ENCODE measurements at regions not wholly inside any gene's neighbourhood (a gene's known extent, or its start where the extent isn't known, plus 50 kb on each side); places are given as distances from the start of the nearest gene placed in this dataset.

- in situ Hi-C loops (cut with HindIII; ENCODE audit: low sequenced_read_pairs): no loop called here
- H3K4me3 ChIP-seq (ENCODE audit: low read depth, low read length): no peak overlapping the region
- TF ChIP-seq CTCF (IDR thresholded peaks at IDR 0.05; ENCODE audit: low read depth, low read length, missing control alignments): no peak
- DNase-seq (ENCODE audit: low read depth): no peak
Observed at GRCh38 chr3:113117511-113118234, 93.7 kb upstream of the BOC start.

GRCh38 chr3:113118336-113118735, 93.0 kb upstream of the BOC start:
- in situ Hi-C loops (cut with HindIII; ENCODE audit: low sequenced_read_pairs): no loop called here
- no peak for TF ChIP-seq CTCF (IDR thresholded peaks at IDR 0.05; ENCODE audit: low read depth, low read length, missing control alignments)
- H3K4me3 ChIP-seq (ENCODE audit: low read depth, low read length): no peak overlapping the region
- no peak for DNase-seq (ENCODE audit: low read depth)

DNA sequence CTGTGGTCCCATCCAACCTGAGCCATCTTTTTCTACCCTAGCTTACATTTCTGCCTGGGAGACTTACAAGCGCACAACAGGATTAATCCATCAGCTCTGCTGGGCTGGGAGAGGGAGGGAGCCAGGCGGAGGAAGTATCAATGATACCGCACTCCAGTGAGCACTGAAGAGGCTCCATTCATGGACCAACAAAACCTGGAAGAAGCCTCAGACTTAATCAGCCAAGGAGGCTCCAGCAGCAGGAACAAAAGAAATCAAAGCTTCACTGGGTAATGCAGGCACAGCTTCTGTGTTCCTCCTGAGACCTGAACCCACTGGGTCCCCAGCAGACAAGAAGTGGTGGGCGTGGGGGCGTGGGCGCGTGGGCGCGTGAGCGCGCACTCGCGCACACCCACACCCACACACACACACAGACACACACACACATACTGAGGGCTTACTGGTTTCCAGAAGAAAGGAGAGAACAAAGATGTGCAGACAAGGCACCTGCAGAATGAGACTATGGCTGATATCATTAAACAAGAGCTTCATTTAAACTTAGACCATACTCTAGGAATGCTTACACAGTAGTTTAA, 87.0 kb upstream of the BOC start:
- TF ChIP-seq CTCF (IDR thresholded peaks at IDR 0.05; ENCODE audit: low read depth, low read length, missing control alignments): no peak
- DNase-seq (ENCODE audit: low read depth): no peak
- in situ Hi-C loops (cut with HindIII; ENCODE audit: low sequenced_read_pairs): no loop called here
- no peak overlapping the region for H3K4me3 ChIP-seq (ENCODE audit: low read depth, low read length)

- no peak for DNase-seq (ENCODE audit: low read depth)
- H3K4me3 ChIP-seq (ENCODE audit: low read depth, low read length): no peak overlapping the region
- TF ChIP-seq CTCF (IDR thresholded peaks at IDR 0.05; ENCODE audit: low read depth, low read length, missing control alignments): no peak
- in situ Hi-C loops (cut with HindIII; ENCODE audit: low sequenced_read_pairs): no loop called here
Observed at GRCh38 chr3:113125951-113126350, 85.4 kb upstream of the BOC start.

DNA sequence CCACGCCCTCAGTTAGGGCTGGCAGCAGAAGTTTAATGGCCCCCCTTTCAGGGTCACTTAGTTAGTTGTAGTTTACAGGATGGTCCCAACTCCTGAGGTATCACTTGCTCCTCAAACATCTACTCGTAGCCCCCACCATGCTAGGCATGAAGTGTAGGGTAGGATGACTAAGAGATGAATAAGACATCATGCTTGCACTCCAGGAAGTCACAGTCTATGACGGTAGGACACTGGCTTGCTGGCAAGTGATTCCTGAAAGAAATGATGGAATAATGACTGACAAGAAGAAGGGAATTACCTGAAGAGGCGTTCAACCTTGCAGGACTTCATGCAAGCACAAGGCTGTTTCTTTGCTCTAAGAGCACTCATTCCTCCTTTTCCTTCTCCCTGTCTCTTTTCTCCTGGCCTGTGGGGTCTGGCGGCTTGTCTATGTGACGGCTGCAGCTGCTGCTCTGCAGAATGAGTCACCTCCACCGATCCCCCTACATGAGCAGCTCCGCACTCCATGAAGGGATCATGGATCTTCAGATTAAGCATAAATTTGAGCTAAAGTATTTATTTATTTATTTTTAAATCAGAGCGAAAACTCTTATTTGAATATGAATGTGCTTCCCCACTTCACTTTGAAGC, 82.9 kb upstream of the BOC start:
- no peak for DNase-seq (ENCODE audit: low read depth)
- H3K4me3 ChIP-seq (ENCODE audit: low read depth, low read length): no peak overlapping the region
- in situ Hi-C loops (cut with HindIII; ENCODE audit: low sequenced_read_pairs): no loop called here
- TF ChIP-seq CTCF (IDR thresholded peaks at IDR 0.05; ENCODE audit: low read depth, low read length, missing control alignments): no peak

GRCh38 chr3:113129168-113129567, 82.2 kb upstream of the BOC start:
- no peak for DNase-seq (ENCODE audit: low read depth)
- in situ Hi-C loops (cut with HindIII; ENCODE audit: low sequenced_read_pairs): no loop called here
- no peak for TF ChIP-seq CTCF (IDR thresholded peaks at IDR 0.05; ENCODE audit: low read depth, low read length, missing control alignments)
- H3K4me3 ChIP-seq (ENCODE audit: low read depth, low read length): no peak overlapping the region
